DND-41 (cell line): ENCODE measurements at regions not wholly inside any gene's neighbourhood (a gene's known extent, or its start where the extent isn't known, plus 50 kb on each side); places are given as distances from the start of the nearest gene placed in this dataset.

Experiments
- ATAC-seq: fragments of 200-7000 bp; cut with Tn5 transposase; 3 replicates; pipeline ENCODE4 v1.9.1; 2021; ENCODE audit warnings: low read depth; ENCODE audit not compliant: insufficient read depth
- DNase-seq: peaks from one replicate; pipeline ENCODE4 v3.0.0-alpha.2; 2020
- H2AFZ ChIP-seq: 2 replicates; pipeline ENCODE4 v1.6.0; 2012; ENCODE audit warnings: low read depth, low read length
- H3K27ac ChIP-seq: 2 replicates; pipeline ENCODE4 v1.5.1; 2012; ENCODE audit warnings: low read length, inconsistent platforms
- H3K27me3 ChIP-seq: fragments of 200-600 bp; sonication (generic); 2 replicates; pipeline ENCODE4 v1.6.0; 2012; ENCODE audit warnings: low read length, mild to moderate bottlenecking, inconsistent platforms; ENCODE audit not compliant: insufficient read depth, poor library complexity
- H3K36me3 ChIP-seq: 2 replicates; pipeline ENCODE4 v1.5.1; 2012; ENCODE audit warnings: low read length, inconsistent platforms; ENCODE audit not compliant: insufficient read depth
- H3K4me1 ChIP-seq: 2 replicates; pipeline ENCODE4 v1.5.1; 2012; ENCODE audit warnings: mild to moderate bottlenecking, low read length; ENCODE audit not compliant: insufficient read depth
- H3K4me2 ChIP-seq: 2 replicates; pipeline ENCODE4 v1.6.0; 2012; ENCODE audit warnings: mild to moderate bottlenecking, moderate library complexity, low read length, inconsistent platforms; ENCODE audit not compliant: insufficient read depth
- H3K4me3 ChIP-seq, 2 experiments: fragments of 200-600 bp in 1 of 2; shearing (Covaris generic) in 1 of 2; 2 replicates each; pipeline ENCODE4 v1.5.1; 2012 to 2016; ENCODE audit warnings: inconsistent platforms in 2 of 2, low read length in 2 of 2, mild to moderate bottlenecking in 2 of 2, low read depth in 1 of 2, moderate library complexity in 1 of 2
- H3K79me2 ChIP-seq: 2 replicates; pipeline ENCODE4 v1.6.0; 2012; ENCODE audit warnings: low read length, inconsistent platforms; ENCODE audit not compliant: insufficient read depth
- H3K9ac ChIP-seq: 2 replicates; pipeline ENCODE4 v1.6.0; 2012; ENCODE audit warnings: low read depth, mild to moderate bottlenecking, inconsistent platforms, low read length, moderate library complexity
- H3K9me3 ChIP-seq: 2 replicates; pipeline ENCODE4 v1.5.1; 2012; ENCODE audit warnings: low read length, moderate library complexity, mild to moderate bottlenecking, inconsistent platforms; ENCODE audit not compliant: insufficient read depth, severe bottlenecking
- H4K20me1 ChIP-seq: 2 replicates; pipeline ENCODE4 v1.6.0; 2012; ENCODE audit warnings: low read length; ENCODE audit not compliant: insufficient read depth
- EZH2 ChIP-seq: IDR thresholded peaks from 3 replicates; pipeline ENCODE4 v1.6.1; 2012; ENCODE audit warnings: borderline replicate concordance, low read depth, mild to moderate bottlenecking, moderate library complexity, low read length, inconsistent platforms; ENCODE audit not compliant: severe bottlenecking
- TF ChIP-seq, protein P1 (sequence below): IDR thresholded peaks from 2 replicates; pipeline ENCODE4 v1.5.1; 2012; ENCODE audit warnings: borderline replicate concordance, low read length, moderate library complexity, mild to moderate bottlenecking; ENCODE audit not compliant: poor library complexity, severe bottlenecking; ENCODE audit errors: extremely low read depth

DNA sequence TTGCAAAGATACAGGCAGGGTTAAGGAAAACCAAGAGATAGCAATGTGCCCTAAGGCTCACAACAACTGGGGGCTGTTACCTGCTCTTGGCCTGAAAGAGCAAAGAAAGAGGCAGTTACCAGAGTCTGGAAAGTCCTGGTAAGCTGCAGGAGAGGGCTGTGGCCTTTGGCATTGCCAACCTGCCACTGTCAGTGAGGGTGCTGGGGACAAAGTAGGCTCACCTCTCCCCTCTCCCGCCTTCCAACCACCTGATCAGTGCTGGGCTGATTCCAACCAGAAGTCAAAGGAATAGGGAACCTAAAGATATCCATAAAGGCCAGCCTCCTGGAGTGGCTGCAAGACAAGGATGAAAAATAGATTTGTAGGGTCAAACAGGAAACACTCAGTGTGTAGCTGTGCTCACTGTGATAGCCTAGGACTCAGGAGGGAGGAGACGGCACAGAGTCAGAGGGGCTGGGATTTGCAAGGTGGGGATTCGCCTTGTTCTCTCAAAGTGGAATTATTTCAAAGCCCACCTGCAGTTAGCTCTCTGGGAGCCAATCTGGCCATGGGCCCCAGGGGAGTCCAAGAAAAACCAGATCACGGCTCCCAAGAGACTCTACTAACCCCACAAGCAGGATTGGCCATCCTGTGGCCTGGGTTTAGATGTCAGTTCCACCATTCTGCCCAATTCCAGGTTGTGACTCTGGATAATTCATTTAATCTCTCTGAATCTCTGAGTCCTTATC, 204.0 kb upstream of the BCL6 start:
- no peak for DNase-seq
- Histone ChIP-seq H3K4me2 (no peak overlapping the region), H2AFZ (peak overlapping the region; percentile 22; the same call in 1 of the 2 replicates), H4K20me1 (no peaks in the 10 kb centered on the region), H3K9ac (no peak overlapping the region), H3K36me3 (no peaks in the 10 kb centered on the region), H3K27me3 (no peaks in the 10 kb centered on the region), H3K4me3 (no peak overlapping the region), H3K27ac (no peak overlapping the region), H3K79me2 (no peaks in the 10 kb centered on the region), H3K4me1 (peaks cover 8% of the 10 kb centered on the region), H3K9me3 (no peaks in the 10 kb centered on the region)
- TF ChIP-seq, protein P1, sequence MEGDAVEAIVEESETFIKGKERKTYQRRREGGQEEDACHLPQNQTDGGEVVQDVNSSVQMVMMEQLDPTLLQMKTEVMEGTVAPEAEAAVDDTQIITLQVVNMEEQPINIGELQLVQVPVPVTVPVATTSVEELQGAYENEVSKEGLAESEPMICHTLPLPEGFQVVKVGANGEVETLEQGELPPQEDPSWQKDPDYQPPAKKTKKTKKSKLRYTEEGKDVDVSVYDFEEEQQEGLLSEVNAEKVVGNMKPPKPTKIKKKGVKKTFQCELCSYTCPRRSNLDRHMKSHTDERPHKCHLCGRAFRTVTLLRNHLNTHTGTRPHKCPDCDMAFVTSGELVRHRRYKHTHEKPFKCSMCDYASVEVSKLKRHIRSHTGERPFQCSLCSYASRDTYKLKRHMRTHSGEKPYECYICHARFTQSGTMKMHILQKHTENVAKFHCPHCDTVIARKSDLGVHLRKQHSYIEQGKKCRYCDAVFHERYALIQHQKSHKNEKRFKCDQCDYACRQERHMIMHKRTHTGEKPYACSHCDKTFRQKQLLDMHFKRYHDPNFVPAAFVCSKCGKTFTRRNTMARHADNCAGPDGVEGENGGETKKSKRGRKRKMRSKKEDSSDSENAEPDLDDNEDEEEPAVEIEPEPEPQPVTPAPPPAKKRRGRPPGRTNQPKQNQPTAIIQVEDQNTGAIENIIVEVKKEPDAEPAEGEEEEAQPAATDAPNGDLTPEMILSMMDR: no peak
- no peak for TF ChIP-seq EZH2
- ATAC-seq: no peak

DNA sequence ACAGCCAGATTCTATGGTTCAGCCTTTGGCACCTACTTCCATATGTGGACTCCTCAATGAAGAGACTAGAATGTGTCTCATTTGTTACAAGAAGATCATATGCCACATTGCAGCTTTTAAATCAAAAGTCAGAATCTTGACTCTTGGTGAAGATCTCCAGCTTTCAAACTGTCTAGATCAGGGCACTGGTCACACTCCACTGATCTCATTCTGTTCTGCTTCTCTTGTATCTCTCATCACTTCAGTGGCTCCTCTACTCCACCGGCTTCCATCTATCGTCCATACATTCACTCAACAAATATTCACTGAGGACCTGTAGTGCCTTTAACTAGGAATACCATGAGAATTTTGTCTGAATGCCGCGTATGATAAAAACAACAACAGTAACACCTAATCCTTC, 203.3 kb upstream of the LPP start:
- no peak overlapping the region for H3K4me3 ChIP-seq
- no peak overlapping the region for H3K4me2 ChIP-seq
- no peaks in the 10 kb centered on the region for H3K36me3 ChIP-seq
- H4K20me1 ChIP-seq: no peaks in the 10 kb centered on the region
- DNase-seq: no peak
- H3K4me1 ChIP-seq: no peaks in the 10 kb centered on the region
- ATAC-seq: no peak
- no peak overlapping the region for H3K9ac ChIP-seq
- H2AFZ ChIP-seq: no peak overlapping the region
- no peak overlapping the region for H3K27ac ChIP-seq
- H3K79me2 ChIP-seq: no peaks in the 10 kb centered on the region
- TF ChIP-seq EZH2: no peak
- TF ChIP-seq, protein P1: no peak
- H3K9me3 ChIP-seq: no peaks in the 10 kb centered on the region
- H3K27me3 ChIP-seq: no peaks in the 10 kb centered on the region

DNA sequence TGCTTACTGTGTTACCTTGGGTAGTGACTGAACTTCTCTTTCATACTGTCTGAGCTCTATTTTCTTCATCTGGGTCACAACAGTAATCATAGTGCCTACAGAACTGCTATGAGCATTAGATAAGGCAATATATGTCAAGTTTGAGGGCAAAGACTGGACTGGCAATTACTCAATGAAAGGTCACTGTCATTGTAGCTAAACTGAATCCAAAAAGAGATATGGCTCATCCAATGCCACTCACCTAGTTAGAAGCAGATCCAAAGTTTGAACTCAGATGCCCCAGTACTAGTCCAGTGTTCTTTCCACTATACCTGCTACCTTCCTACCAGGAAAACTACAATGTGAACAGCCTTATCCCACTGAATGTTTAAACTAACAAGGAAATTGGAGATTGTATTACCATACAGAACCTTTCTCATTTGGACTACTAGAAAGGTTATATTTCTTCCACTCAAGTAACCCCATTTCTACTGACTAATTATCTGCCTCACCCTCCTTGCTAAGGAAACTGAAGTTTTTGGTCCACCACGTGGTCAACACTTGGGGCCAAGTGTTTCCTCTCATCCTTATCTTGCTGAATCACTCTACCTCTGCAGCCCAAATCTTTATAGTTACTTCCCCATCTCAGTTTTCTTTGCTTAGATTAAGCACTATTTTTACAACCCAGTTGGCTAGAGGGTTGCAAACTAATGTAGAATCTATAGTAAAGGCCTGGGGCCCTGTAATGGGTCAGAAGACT, 202.3 kb upstream of the LPP start:
- Histone ChIP-seq H3K27ac (no peak overlapping the region), H3K4me2 (no peak overlapping the region), H4K20me1 (no peaks in the 10 kb centered on the region), H3K9me3 (no peaks in the 10 kb centered on the region), H3K27me3 (no peaks in the 10 kb centered on the region), H3K79me2 (no peaks in the 10 kb centered on the region), H3K4me1 (no peaks in the 10 kb centered on the region), H3K36me3 (no peaks in the 10 kb centered on the region), H2AFZ (no peak overlapping the region), H3K9ac (no peak overlapping the region), H3K4me3 (no peak overlapping the region)
- no peak for ATAC-seq
- DNase-seq: no peak
- TF ChIP-seq, protein P1: no peak
- no peak for TF ChIP-seq EZH2
